ENCODE measurements at regions not wholly inside any gene's neighbourhood (a gene's known extent, or its start where the extent isn't known, plus 50 kb on each side); places are given as distances from the start of the nearest gene placed in this dataset.
A peak's percentile ranks its signal among the peaks of the same experiment; 100 is the strongest.

GRCh38 chr13:38053896-38054295 is 184.3 kb upstream of the TRPC4 start:
- TF ChIP-seq ZNF274 (IDR thresholded peaks at IDR 0.05; ENCODE audit: low read depth, low read length) (no peak), YY1 (IDR thresholded peaks at IDR 0.05; ENCODE audit: insufficient read depth, insufficient read length) (no peak), SUZ12 (IDR thresholded peaks at IDR 0.05; ENCODE audit: extremely low read depth, insufficient read depth, insufficient read length) (no peak)

GRCh38 chr13:38046049-38046376 is 176.4 kb upstream of the TRPC4 start:
- no peak for DNase-seq (ENCODE audit: low read depth, low spot score)
- Histone ChIP-seq H3K36me3 (ENCODE audit: insufficient read depth, insufficient read length, low read length) (no peaks in the 10 kb centered on the region), H3K27me3 (ENCODE audit: insufficient read depth, insufficient read length) (no peaks in the 10 kb centered on the region), H3K9ac (ENCODE audit: insufficient read length, low read depth) (no peak overlapping the region), H3K4me1 (ENCODE audit: insufficient read depth, insufficient read length) (no peaks in the 10 kb centered on the region), H3K9me3 (ENCODE audit: insufficient read depth, low read length) (peaks cover 4% of the 10 kb centered on the region; the same call in 1 of the 2 replicates), H3K4me3 (ENCODE audit: insufficient read length, low read depth) (no peak overlapping the region)
- TF ChIP-seq SUZ12 (IDR thresholded peaks at IDR 0.05; ENCODE audit: extremely low read depth, insufficient read depth, insufficient read length) (no peak), ZNF274 (IDR thresholded peaks at IDR 0.05; ENCODE audit: low read depth, low read length) (no peak), YY1 (IDR thresholded peaks at IDR 0.05; ENCODE audit: insufficient read depth, insufficient read length) (no peak)

More at GRCh38 chr13:38053896-38054295, 184.3 kb upstream of the TRPC4 start:
- Histone ChIP-seq H3K36me3 (ENCODE audit: insufficient read depth, insufficient read length, low read length) (no peaks in the 10 kb centered on the region), H3K9ac (ENCODE audit: insufficient read length, low read depth) (no peak overlapping the region), H3K4me1 (ENCODE audit: insufficient read depth, insufficient read length) (no peaks in the 10 kb centered on the region), H3K27me3 (ENCODE audit: insufficient read depth, insufficient read length) (no peaks in the 10 kb centered on the region), H3K9me3 (ENCODE audit: insufficient read depth, low read length) (no peaks in the 10 kb centered on the region), H3K4me3 (ENCODE audit: insufficient read length, low read depth) (no peak overlapping the region)
- no peak for DNase-seq (ENCODE audit: low read depth, low spot score)

- TF ChIP-seq SUZ12 (IDR thresholded peaks at IDR 0.05; ENCODE audit: extremely low read depth, insufficient read depth, insufficient read length) (no peak), ZNF274 (IDR thresholded peaks at IDR 0.05; ENCODE audit: low read depth, low read length) (no peak), YY1 (IDR thresholded peaks at IDR 0.05; ENCODE audit: insufficient read depth, insufficient read length) (no peak)
- Histone ChIP-seq H3K9ac (ENCODE audit: insufficient read length, low read depth) (no peak overlapping the region), H3K36me3 (ENCODE audit: insufficient read depth, insufficient read length, low read length) (no peaks in the 10 kb centered on the region), H3K4me1 (ENCODE audit: insufficient read depth, insufficient read length) (no peaks in the 10 kb centered on the region), H3K9me3 (ENCODE audit: insufficient read depth, low read length) (peaks cover 4% of the 10 kb centered on the region; the same call in 1 of the 2 replicates), H3K4me3 (ENCODE audit: insufficient read length, low read depth) (no peak overlapping the region), H3K27me3 (ENCODE audit: insufficient read depth, insufficient read length) (no peaks in the 10 kb centered on the region)
- DNase-seq (ENCODE audit: low read depth, low spot score) = peak; percentile 32
These were observed 175.9 kb upstream of the TRPC4 start for GRCh38 chr13:38045278-38046048.

GRCh38 chr13:38044067-38044466 is 174.5 kb upstream of the TRPC4 start:
- peaks cover 4% of the 10 kb centered on the region; the same call in 1 of the 2 replicates for H3K9me3 ChIP-seq (ENCODE audit: insufficient read depth, low read length)
- no peak overlapping the region for H3K4me3 ChIP-seq (ENCODE audit: insufficient read length, low read depth)
- H3K27me3 ChIP-seq (ENCODE audit: insufficient read depth, insufficient read length) = no peaks in the 10 kb centered on the region
- TF ChIP-seq YY1 (IDR thresholded peaks at IDR 0.05; ENCODE audit: insufficient read depth, insufficient read length) = no peak
- TF ChIP-seq ZNF274 (IDR thresholded peaks at IDR 0.05; ENCODE audit: low read depth, low read length) = no peak
- no peak for TF ChIP-seq SUZ12 (IDR thresholded peaks at IDR 0.05; ENCODE audit: extremely low read depth, insufficient read depth, insufficient read length)
- H3K4me1 ChIP-seq (ENCODE audit: insufficient read depth, insufficient read length) = no peaks in the 10 kb centered on the region
- no peak overlapping the region for H3K9ac ChIP-seq (ENCODE audit: insufficient read length, low read depth)
- H3K36me3 ChIP-seq (ENCODE audit: insufficient read depth, insufficient read length, low read length) = no peaks in the 10 kb centered on the region
- DNase-seq (ENCODE audit: low read depth, low spot score) = no peak

GRCh38 chr13:38042771-38043170 is 173.2 kb upstream of the TRPC4 start:
- Histone ChIP-seq H3K9me3 (ENCODE audit: insufficient read depth, low read length) (peaks cover 4% of the 10 kb centered on the region; the same call in 1 of the 2 replicates), H3K9ac (ENCODE audit: insufficient read length, low read depth) (no peak overlapping the region), H3K27me3 (ENCODE audit: insufficient read depth, insufficient read length) (no peaks in the 10 kb centered on the region), H3K4me3 (ENCODE audit: insufficient read length, low read depth) (no peak overlapping the region), H3K36me3 (ENCODE audit: insufficient read depth, insufficient read length, low read length) (no peaks in the 10 kb centered on the region), H3K4me1 (ENCODE audit: insufficient read depth, insufficient read length) (no peaks in the 10 kb centered on the region)
- no peak for TF ChIP-seq YY1 (IDR thresholded peaks at IDR 0.05; ENCODE audit: insufficient read depth, insufficient read length)
- TF ChIP-seq SUZ12 (IDR thresholded peaks at IDR 0.05; ENCODE audit: extremely low read depth, insufficient read depth, insufficient read length) = no peak
- TF ChIP-seq ZNF274 (IDR thresholded peaks at IDR 0.05; ENCODE audit: low read depth, low read length) = no peak
- no peak for DNase-seq (ENCODE audit: low read depth, low spot score)

GRCh38 chr13:38024431-38024830 is 154.9 kb upstream of the TRPC4 start:
- no peak for DNase-seq (ENCODE audit: low read depth, low spot score)
- no peak overlapping the region for H3K9ac ChIP-seq (ENCODE audit: insufficient read length, low read depth)
- no peak overlapping the region for H3K4me3 ChIP-seq (ENCODE audit: insufficient read length, low read depth)
- no peaks in the 10 kb centered on the region for H3K4me1 ChIP-seq (ENCODE audit: insufficient read depth, insufficient read length)
- H3K9me3 ChIP-seq (ENCODE audit: insufficient read depth, low read length) = no peaks in the 10 kb centered on the region
- no peaks in the 10 kb centered on the region for H3K27me3 ChIP-seq (ENCODE audit: insufficient read depth, insufficient read length)
- no peak for TF ChIP-seq SUZ12 (IDR thresholded peaks at IDR 0.05; ENCODE audit: extremely low read depth, insufficient read depth, insufficient read length)
- no peaks in the 10 kb centered on the region for H3K36me3 ChIP-seq (ENCODE audit: insufficient read depth, insufficient read length, low read length)

GRCh38 chr13:38017320-38017719 is 147.7 kb upstream of the TRPC4 start:
- no peak overlapping the region for H3K9ac ChIP-seq (ENCODE audit: insufficient read length, low read depth)
- H3K36me3 ChIP-seq (ENCODE audit: insufficient read depth, insufficient read length, low read length) = no peaks in the 10 kb centered on the region
- TF ChIP-seq SUZ12 (IDR thresholded peaks at IDR 0.05; ENCODE audit: extremely low read depth, insufficient read depth, insufficient read length) (no peak), YY1 (IDR thresholded peaks at IDR 0.05; ENCODE audit: insufficient read depth, insufficient read length) (no peak), ZNF274 (IDR thresholded peaks at IDR 0.05; ENCODE audit: low read depth, low read length) (no peak)
- H3K4me1 ChIP-seq (ENCODE audit: insufficient read depth, insufficient read length) = no peaks in the 10 kb centered on the region
- no peak for DNase-seq (ENCODE audit: low read depth, low spot score)
- H3K9me3 ChIP-seq (ENCODE audit: insufficient read depth, low read length) = no peaks in the 10 kb centered on the region
- H3K4me3 ChIP-seq (ENCODE audit: insufficient read length, low read depth) = no peak overlapping the region
- no peaks in the 10 kb centered on the region for H3K27me3 ChIP-seq (ENCODE audit: insufficient read depth, insufficient read length)
